GM12872 (cell line): ENCODE measurements at regions not wholly inside any gene's neighbourhood (a gene's known extent, or its start where the extent isn't known, plus 50 kb on each side); places are given as distances from the start of the nearest gene placed in this dataset.

Experiments used
- TF ChIP-seq, protein P1 (sequence below): IDR thresholded peaks from 3 replicates; pipeline ENCODE4 v1.5.1; 2011; ENCODE audit warnings: low read depth, mild to moderate bottlenecking, low read length, moderate library complexity; ENCODE audit not compliant: insufficient read depth

DNA sequence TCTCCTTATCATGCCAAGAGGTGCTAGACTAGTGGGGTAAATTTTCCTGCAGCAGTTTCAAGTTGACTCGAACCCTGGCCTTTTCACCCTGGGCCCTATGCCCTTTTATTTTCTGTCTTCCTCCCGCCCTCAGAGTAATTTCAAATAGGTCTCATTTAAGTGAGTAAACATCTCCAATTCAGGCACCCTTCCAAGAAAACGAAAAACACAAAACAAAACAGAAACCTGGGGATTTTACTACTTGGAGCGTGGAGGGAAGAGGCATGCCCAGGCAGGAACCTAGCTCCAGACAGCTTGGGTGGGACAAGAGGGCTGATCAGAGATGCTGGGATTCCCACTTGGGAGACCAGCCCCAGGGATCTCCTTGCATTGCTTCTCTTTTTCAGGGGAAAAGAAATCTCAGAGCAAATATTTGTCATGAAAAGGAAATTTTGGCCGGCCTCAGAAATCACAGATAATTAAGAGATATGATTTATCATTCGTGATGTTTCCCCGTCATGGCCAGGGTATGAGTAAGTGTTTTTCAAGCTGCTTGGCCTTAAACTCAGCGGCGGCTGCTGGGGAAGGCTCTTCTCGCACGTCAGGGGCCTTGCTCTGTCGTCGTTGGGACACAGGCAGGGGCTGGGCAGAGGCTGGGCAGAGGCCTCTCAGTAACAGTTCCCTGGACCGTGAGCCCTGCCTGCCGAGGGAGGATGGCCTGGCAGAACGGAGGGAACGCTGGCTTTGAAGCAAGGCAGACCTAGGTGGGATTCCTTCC lies 248.6 kb upstream of the KLF4 start:
- TF ChIP-seq, protein P1, sequence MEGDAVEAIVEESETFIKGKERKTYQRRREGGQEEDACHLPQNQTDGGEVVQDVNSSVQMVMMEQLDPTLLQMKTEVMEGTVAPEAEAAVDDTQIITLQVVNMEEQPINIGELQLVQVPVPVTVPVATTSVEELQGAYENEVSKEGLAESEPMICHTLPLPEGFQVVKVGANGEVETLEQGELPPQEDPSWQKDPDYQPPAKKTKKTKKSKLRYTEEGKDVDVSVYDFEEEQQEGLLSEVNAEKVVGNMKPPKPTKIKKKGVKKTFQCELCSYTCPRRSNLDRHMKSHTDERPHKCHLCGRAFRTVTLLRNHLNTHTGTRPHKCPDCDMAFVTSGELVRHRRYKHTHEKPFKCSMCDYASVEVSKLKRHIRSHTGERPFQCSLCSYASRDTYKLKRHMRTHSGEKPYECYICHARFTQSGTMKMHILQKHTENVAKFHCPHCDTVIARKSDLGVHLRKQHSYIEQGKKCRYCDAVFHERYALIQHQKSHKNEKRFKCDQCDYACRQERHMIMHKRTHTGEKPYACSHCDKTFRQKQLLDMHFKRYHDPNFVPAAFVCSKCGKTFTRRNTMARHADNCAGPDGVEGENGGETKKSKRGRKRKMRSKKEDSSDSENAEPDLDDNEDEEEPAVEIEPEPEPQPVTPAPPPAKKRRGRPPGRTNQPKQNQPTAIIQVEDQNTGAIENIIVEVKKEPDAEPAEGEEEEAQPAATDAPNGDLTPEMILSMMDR = no peak

- TF ChIP-seq, protein P1 = no peak
These were observed 248.0 kb upstream of the KLF4 start for GRCh38 chr9:107737610-107737986.

- TF ChIP-seq, protein P1 = no peak
These were observed 246.3 kb upstream of the KLF4 start for GRCh38 chr9:107735821-107736220.

- TF ChIP-seq, protein P1 = no peak
These were observed 244.9 kb upstream of the KLF4 start for GRCh38 chr9:107734256-107735013.

DNA sequence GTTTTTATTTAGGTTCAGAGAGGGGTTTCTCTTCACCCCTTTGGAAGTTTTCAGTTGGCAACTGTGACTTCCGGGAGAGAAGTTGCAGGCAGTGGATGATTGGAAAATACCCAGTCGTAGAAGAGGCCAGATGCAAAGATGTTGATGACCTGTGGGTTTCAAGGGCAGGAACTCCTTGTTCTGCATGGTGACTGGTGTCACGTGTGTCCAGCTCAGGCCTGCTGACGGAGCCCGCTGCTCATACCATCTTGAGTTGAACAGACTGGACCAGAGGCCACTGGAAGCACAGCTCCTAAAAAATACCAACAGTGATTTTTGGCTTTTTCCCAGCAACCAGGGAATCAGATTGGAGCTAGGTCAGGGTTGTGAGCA lies 243.9 kb upstream of the KLF4 start:
- TF ChIP-seq, protein P1 = no peak

- TF ChIP-seq, protein P1 = no peak
These were observed 243.4 kb upstream of the KLF4 start for GRCh38 chr9:107732781-107733522.

DNA sequence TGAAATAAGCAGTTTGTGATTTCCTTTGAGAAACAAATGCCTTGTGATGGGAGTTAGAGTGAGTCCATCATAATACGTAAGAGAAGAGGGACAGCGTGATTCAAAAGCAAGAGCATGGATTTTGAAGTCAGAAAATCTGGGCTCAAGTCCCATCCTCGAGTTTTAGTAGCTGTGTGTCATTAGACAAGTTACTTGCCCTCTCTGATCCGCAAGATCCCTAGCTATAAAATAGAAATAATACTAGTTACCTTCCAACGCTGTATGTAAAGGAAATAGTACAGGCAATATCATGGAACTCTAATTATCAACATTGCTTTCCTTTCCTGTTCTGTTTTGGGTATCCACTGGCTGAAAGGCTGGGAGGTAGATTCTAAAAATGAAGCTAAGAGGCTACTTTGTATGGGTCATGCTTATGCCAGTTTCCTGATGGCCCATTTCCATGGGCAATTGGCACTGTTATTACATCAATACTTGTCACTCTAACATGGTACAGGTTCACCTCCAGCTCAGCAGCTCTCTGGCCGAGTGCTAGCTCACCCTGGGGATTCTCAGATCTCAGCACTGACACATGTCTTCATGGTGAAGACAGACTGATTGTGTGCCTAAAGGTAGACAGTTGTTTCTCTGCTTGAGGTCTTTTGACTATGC lies 241.7 kb upstream of the KLF4 start:
- TF ChIP-seq, protein P1 = no peak
